ENCODE measurements at regions not wholly inside any gene's neighbourhood (a gene's known extent, or its start where the extent isn't known, plus 50 kb on each side); places are given as distances from the start of the nearest gene placed in this dataset.

- no peak for TF ChIP-seq ZNF16 (tag by site-specific recombination; IDR thresholded peaks at IDR 0.05; ENCODE audit: low read depth)
- no peak for TF ChIP-seq SETDB1 (IDR thresholded peaks at IDR 0.05; ENCODE audit: insufficient read length, low read length)
- no peak for TF ChIP-seq ZBTB17 (tag by site-specific recombination; IDR thresholded peaks at IDR 0.05)
- no peak for TF ChIP-seq PRDM6 (tag by site-specific recombination; IDR thresholded peaks at IDR 0.05)
- no peak for TF ChIP-seq ZBTB6 (tag by site-specific recombination; IDR thresholded peaks at IDR 0.05)
- TF ChIP-seq ZBTB1 (tag by site-specific recombination; IDR thresholded peaks at IDR 0.05), result no peak
- no peak for TF ChIP-seq ZNF544 (tag by site-specific recombination; IDR thresholded peaks at IDR 0.05)
- no peak for TF ChIP-seq PRDM4 (tag by site-specific recombination; IDR thresholded peaks at IDR 0.05)
These were observed 60.5 kb upstream of the TFRC start (continued) for GRCh38 chr3:196142202-196142956.

GRCh38 chr3:196141866-196142201 lies 59.9 kb upstream of the TFRC start:
- CTCF ChIA-PET, result no interaction called here
- Histone ChIP-seq H3K9me3 (ENCODE audit: control insufficient read depth, insufficient read depth, low read depth, low read length) (no peaks in the 10 kb centered on the region), H3K4me1 (ENCODE audit: control insufficient read depth, insufficient read depth, low read length) (no peaks in the 10 kb centered on the region), H3K36me3 (ENCODE audit: control insufficient read depth in 2 of 2, insufficient read depth in 1 of 2, low read length in 2 of 2) (no peaks in the 10 kb centered on the region), H3K4me3 (ENCODE audit: low read depth, low read length) (no peak overlapping the region), H3K27ac (ENCODE audit: extremely low read depth, low read depth, low read length) (no peak overlapping the region)
- TF ChIP-seq ZNF366 (tag by site-specific recombination; conservative IDR thresholded peaks at IDR 0.05) (peak; percentile 58), ZNF416 (tag by site-specific recombination; IDR thresholded peaks at IDR 0.05) (no peak), PRDM1 (tag by site-specific recombination; IDR thresholded peaks at IDR 0.05) (peak; percentile 43; the same call in 1 of the 2 replicates)
- POLR2A ChIA-PET, result no interaction called here

- ChIA-PET CTCF (no interaction called here), POLR2A (no interaction called here)
- Histone ChIP-seq H3K4me3 (ENCODE audit: low read depth, low read length) (no peak overlapping the region), H3K9me3 (ENCODE audit: control insufficient read depth, insufficient read depth, low read depth, low read length) (no peaks in the 10 kb centered on the region), H3K27ac (ENCODE audit: extremely low read depth, low read depth, low read length) (no peak overlapping the region), H3K36me3 (ENCODE audit: control insufficient read depth in 2 of 2, insufficient read depth in 1 of 2, low read length in 2 of 2) (no peaks in the 10 kb centered on the region), H3K4me1 (ENCODE audit: control insufficient read depth, insufficient read depth, low read length) (no peaks in the 10 kb centered on the region)
- TF ChIP-seq ZNF112 (tag by site-specific recombination; IDR thresholded peaks at IDR 0.05) (no peak), ZFP69B (tag by site-specific recombination; IDR thresholded peaks at IDR 0.05) (no peak), ZNF366 (tag by site-specific recombination; conservative IDR thresholded peaks at IDR 0.05) (no peak), ZFP3 (tag by site-specific recombination; IDR thresholded peaks at IDR 0.05; ENCODE audit: low read depth) (no peak), ZFHX2 (tag by site-specific recombination; conservative IDR thresholded peaks at IDR 0.05) (no peak), ZNF335 (tag by site-specific recombination; conservative IDR thresholded peaks at IDR 0.05) (no peak), ZNF791 (tag by site-specific recombination; IDR thresholded peaks at IDR 0.05) (no peak), ZNF580 (tag by site-specific recombination; IDR thresholded peaks at IDR 0.05) (no peak), ZNF654 (tag by site-specific recombination; IDR thresholded peaks at IDR 0.05; ENCODE audit: low read depth) (no peak), INSM2 (tag by site-specific recombination; IDR thresholded peaks at IDR 0.05) (no peak), ZNF701 (tag by site-specific recombination; IDR thresholded peaks at IDR 0.05) (no peak), ZNF692 (tag by site-specific recombination; IDR thresholded peaks at IDR 0.05) (no peak), ZNF548 (tag by site-specific recombination; IDR thresholded peaks at IDR 0.05) (no peak), SP3 (tag by site-specific recombination; IDR thresholded peaks at IDR 0.05) (no peak)
These were observed 59.4 kb upstream of the TFRC start for GRCh38 chr3:196141052-196141865.

Data from HEK293 (cell line).